ENCODE measurements at regions not wholly inside any gene's neighbourhood (a gene's known extent, or its start where the extent isn't known, plus 50 kb on each side); places are given as distances from the start of the nearest gene placed in this dataset.

GRCh38 chr6:167437888-167438484, 113.1 kb downstream of the TTLL2 start:
- no peak for TF ChIP-seq MAX (CRISPR knock-in tag; IDR thresholded peaks at IDR 0.05)
- no peak for TF ChIP-seq THRA (IDR thresholded peaks at IDR 0.05)
- no peak for TF ChIP-seq EP300 (IDR thresholded peaks at IDR 0.05; ENCODE audit: low read length)
- no peak for TF ChIP-seq JUNB (CRISPR knock-in tag; conservative IDR thresholded peaks at IDR 0.05)
- no peak for TF ChIP-seq ESRRA (IDR thresholded peaks at IDR 0.05; ENCODE audit: borderline replicate concordance, low read depth)
- TF ChIP-seq CCAR2 (IDR thresholded peaks at IDR 0.05; ENCODE audit: low read depth, low read length), result no peak
- no peak for TF ChIP-seq SP2 (IDR thresholded peaks at IDR 0.05; ENCODE audit: extremely low read depth, low read depth, low read length, poor library complexity, severe bottlenecking)
- no peak for TF ChIP-seq POLR2AphosphoS5 (IDR thresholded peaks at IDR 0.05; ENCODE audit: control insufficient read depth, insufficient read depth, low read depth, low read length)
- TF ChIP-seq ZFP36 (IDR thresholded peaks at IDR 0.05; ENCODE audit: low read depth, low read length, partially characterized antibody), result no peak
- TF ChIP-seq ZNF24 (IDR thresholded peaks at IDR 0.05), result no peak
